Activated B cell treated with CpG ODN at 0.5 μM for 24 hours (primary cell): ENCODE measurements at regions not wholly inside any gene's neighbourhood (a gene's known extent, or its start where the extent isn't known, plus 50 kb on each side); places are given as distances from the start of the nearest gene placed in this dataset.

Experiments
- ATAC-seq: fragments of 200-7000 bp; cut with Tn5 transposase; one replicate; pipeline ENCODE4 v1.10.0; 2021; ENCODE audit warnings: low read depth, mild to moderate bottlenecking, moderate library complexity
- CTCF ChIA-PET: fragments of 350-600 bp; sonication (Branson Sonifier 250); formaldehyde crosslinking; loops from one replicate; lab custom pipeline; 2021; ENCODE audit warnings: antibody characterized with exemption; lab: Charles Lee
- POLR2A ChIA-PET: fragments of 350-600 bp; sonication (Branson Sonifier 250); formaldehyde crosslinking; loops from one replicate; lab custom pipeline; 2021; ENCODE audit warnings: antibody characterized with exemption; lab: Charles Lee
- DNase-seq: peaks from one replicate; pipeline ENCODE4 v3.0.0; 2022
- H3K27ac Mint-ChIP-seq: one replicate; pipeline ENCODE4 v1.8.0; 2020; ENCODE audit warnings: mixed read lengths
- H3K27me3 Mint-ChIP-seq: one replicate; pipeline ENCODE4 v1.8.0; 2021; ENCODE audit warnings: mixed read lengths
- H3K36me3 Mint-ChIP-seq: one replicate; pipeline ENCODE4 v1.8.0; 2021; ENCODE audit warnings: low read depth, mixed read lengths
- H3K4me1 Mint-ChIP-seq: one replicate; pipeline ENCODE4 v1.8.0; 2021; ENCODE audit warnings: mixed read lengths
- H3K4me3 Mint-ChIP-seq: one replicate; pipeline ENCODE4 v1.8.0; 2020; ENCODE audit warnings: mild to moderate bottlenecking, mixed read lengths
- H3K9me3 Mint-ChIP-seq: one replicate; pipeline ENCODE4 v1.8.0; 2020; ENCODE audit warnings: mixed read lengths
- CTCF ChIP-seq: fragments of 200-600 bp; IDR thresholded peaks from one replicate; pipeline ENCODE4 v1.8.0; 2022; ENCODE audit warnings: antibody characterized with exemption, mild to moderate bottlenecking
- intact Hi-C: fragments of 100-400 bp; cut with micrococcal nuclease; formaldehyde crosslinking; loops from one replicate; pipeline ENCODE4 v1.15.1; 2024

DNA sequence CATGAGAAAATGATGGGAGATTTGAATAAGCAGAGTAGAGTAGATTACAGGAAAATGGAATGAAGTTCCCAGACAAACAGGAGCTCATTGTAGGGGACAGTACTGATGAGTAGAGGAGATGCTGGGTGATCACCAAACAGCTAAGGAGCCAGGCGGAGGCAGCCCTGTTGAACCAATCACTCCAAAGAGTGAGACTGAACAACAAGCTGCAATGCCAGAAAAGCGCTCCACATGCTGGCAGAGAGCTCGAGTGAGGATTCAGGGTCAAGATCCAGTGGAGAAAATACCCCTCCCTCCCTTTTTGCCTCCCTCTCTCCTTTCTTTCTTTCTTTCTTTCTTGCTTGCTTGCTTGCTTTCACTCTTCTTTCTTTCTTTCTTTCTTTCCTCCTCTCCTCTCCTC, 133.3 kb downstream of the PFKFB3 start:
- Mint-ChIP-seq H3K36me3 (peaks cover 7% of the 10 kb centered on the region), H3K27me3 (no peaks in the 10 kb centered on the region), H3K4me1 (no peaks in the 10 kb centered on the region), H3K27ac (no peak overlapping the region), H3K9me3 (peaks cover 8% of the 10 kb centered on the region), H3K4me3 (no peak overlapping the region)
- POLR2A ChIA-PET: interaction anchor here (0.6 to 1.1 kb wide), 5 partner anchors 12 to 116 kb away, joined by 3 to 8 read pairs (median 3); no protein-coding TSS in a partner anchor
- TF ChIP-seq CTCF: no peak
- ATAC-seq (no peak), DNase-seq (no peak)
- CTCF ChIA-PET: interaction anchor here (0.9 kb wide), 2 partner anchors 12 to 133 kb away, joined by 3 read pairs; partner anchors contain the start of gene PFKFB3
- intact Hi-C loops: no loop called here

DNA sequence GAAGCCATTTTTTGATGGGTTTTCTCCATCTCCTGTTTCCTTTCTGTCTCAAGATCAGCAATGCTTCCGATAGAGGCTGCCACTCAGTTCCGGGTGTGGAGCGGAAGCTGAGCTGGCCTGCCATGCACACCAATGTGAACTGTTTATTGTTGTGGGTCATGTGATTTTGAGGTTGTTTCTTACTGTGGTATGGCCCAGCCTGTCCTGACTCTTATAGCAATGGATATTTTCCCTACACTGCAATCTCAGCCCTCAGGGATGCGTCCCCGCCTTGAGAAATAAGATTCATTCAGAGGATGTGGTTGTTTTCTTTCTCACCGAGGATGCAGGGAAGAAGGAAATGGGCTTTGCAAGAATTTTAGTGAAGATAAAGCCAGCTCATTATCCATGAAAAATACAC, 134.7 kb downstream of the PFKFB3 start:
- Mint-ChIP-seq H3K27me3 (no peaks in the 10 kb centered on the region), H3K27ac (no peak overlapping the region), H3K4me1 (no peaks in the 10 kb centered on the region), H3K9me3 (peaks cover 8% of the 10 kb centered on the region), H3K36me3 (peaks cover 7% of the 10 kb centered on the region), H3K4me3 (no peak overlapping the region)
- POLR2A ChIA-PET: no interaction called here
- DNase-seq (no peak), ATAC-seq (no peak)
- CTCF ChIA-PET: no interaction called here
- TF ChIP-seq CTCF: no peak
- intact Hi-C loops: no loop called here

DNA sequence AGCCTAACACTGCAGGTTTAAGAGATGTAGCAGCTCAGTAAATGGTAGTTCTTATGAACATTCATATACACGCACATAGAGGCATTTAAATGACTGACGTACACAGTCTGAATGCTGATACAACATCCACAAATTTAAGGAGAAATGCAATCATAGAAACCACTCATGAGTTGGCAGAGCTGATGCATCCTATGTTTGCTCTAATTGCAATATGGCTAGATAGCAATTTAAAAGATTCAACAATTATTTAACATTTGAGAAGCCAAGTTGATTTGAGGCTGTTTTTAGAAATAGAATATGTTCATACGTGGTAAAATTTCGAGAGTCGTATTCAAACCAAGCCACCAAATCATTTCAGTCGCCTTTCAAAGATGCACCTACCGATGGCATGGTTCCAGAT, 135.6 kb downstream of the PFKFB3 start:
- no peak overlapping the region for H3K27ac Mint-ChIP-seq
- no peaks in the 10 kb centered on the region for H3K27me3 Mint-ChIP-seq
- ChIA-PET POLR2A (interaction anchor here (0.7 to 0.9 kb wide), 2 partner anchors 10 to 135 kb away, joined by 3 to 5 read pairs; partner anchors contain the start of gene PFKFB3), CTCF (no interaction called here)
- intact Hi-C loops: no loop called here
- peaks cover 8% of the 10 kb centered on the region for H3K9me3 Mint-ChIP-seq
- ATAC-seq (no peak), DNase-seq (no peak)
- no peaks in the 10 kb centered on the region for H3K4me1 Mint-ChIP-seq
- TF ChIP-seq CTCF: no peak
- H3K4me3 Mint-ChIP-seq: no peak overlapping the region
- H3K36me3 Mint-ChIP-seq: peaks cover 7% of the 10 kb centered on the region

DNA sequence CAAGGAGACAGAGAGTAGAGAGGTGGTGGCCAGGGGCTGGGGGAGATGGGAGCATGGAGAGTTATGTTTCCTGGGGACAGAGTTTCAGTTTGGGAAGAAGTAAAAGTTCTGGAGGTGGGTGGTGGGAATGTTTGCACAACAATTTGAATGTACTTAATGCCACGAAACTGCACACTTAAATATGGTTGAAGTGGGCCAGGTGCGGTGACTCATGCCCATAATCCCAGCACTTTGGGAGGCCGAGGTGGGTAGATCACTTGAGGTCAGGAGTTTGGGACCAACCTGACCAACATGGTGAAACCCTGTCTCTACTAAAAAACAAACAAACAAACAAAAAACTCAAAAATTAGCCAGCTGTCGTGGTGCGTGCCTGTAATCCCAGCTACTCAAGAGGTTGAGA, 137.2 kb downstream of the PFKFB3 start:
- CTCF ChIA-PET: no interaction called here
- no peaks in the 10 kb centered on the region for H3K4me1 Mint-ChIP-seq
- intact Hi-C loops: no loop called here

DNA sequence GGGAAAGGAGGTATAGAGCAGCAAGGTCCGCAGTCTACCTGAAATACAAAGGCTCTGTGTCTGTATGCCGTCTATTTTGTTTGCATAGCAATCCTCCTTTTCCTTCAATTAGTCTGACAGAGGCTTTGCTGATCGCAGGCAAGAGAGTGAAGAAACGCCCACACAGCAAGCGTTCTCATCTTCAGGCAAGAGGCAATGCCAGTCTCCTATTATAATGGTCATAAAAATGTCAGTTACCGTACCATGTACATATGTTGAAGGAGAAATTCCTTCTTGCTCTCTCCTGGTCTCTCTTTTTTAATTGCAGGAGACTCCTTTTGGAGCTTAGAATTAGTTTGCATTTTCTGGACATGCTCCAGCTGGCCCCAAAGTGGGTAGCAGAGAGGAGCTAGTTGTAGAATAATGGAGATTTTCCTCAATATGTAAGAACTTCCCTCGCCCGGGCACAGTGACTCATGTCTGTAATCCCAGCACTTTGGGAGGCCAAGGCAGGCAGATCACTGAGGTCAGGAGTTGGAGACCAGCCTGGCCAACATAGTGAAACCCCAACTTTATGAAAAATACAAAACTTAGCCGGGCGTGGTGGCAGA, 139.5 kb downstream of the PFKFB3 start:
- Mint-ChIP-seq H3K27me3 (no peaks in the 10 kb centered on the region), H3K4me3 (no peak overlapping the region), H3K27ac (no peak overlapping the region), H3K4me1 (peaks cover 18% of the 10 kb centered on the region), H3K36me3 (no peaks in the 10 kb centered on the region), H3K9me3 (no peaks in the 10 kb centered on the region)
- CTCF ChIA-PET: interaction anchor here (1.7 kb wide), 1 partner anchor 140 kb away, joined by 5 read pairs; no protein-coding TSS in a partner anchor
- intact Hi-C loops: no loop called here
- ATAC-seq (no peak), DNase-seq (no peak)
- POLR2A ChIA-PET: interaction anchor here (0.6 kb wide), 1 partner anchor 46 kb away, joined by 4 read pairs; no protein-coding TSS in a partner anchor
- TF ChIP-seq CTCF: no peak

More for the DNA sequence above, 137.2 kb downstream of the PFKFB3 start:
- H3K4me3 Mint-ChIP-seq: no peak overlapping the region
- H3K27me3 Mint-ChIP-seq: no peaks in the 10 kb centered on the region
- ATAC-seq: no peak
- no peak overlapping the region for H3K27ac Mint-ChIP-seq
- no peak for TF ChIP-seq CTCF
- POLR2A ChIA-PET: no interaction called here
- H3K9me3 Mint-ChIP-seq: no peaks in the 10 kb centered on the region
- DNase-seq: no peak
- H3K36me3 Mint-ChIP-seq: no peaks in the 10 kb centered on the region
